ENCODE measurements at regions not wholly inside any gene's neighbourhood (a gene's known extent, or its start where the extent isn't known, plus 50 kb on each side); places are given as distances from the start of the nearest gene placed in this dataset.
"Not testable (repeated sequence)": the region's sequence is repeated elsewhere in the genome, so short reads cannot be mapped to it uniquely, and the experiment has no call there.

- no peak for DNase-seq (ENCODE audit: low spot score)
Observed at GRCh38 chr5:161034451-161034850, 182.4 kb upstream of the ATP10B start.

- DNase-seq (ENCODE audit: low spot score): no peak
Observed at GRCh38 chr5:161030229-161030628, 178.2 kb upstream of the ATP10B start.

GRCh38 chr5:161027763-161028162 is 175.8 kb upstream of the ATP10B start:
- no peak for DNase-seq (ENCODE audit: low spot score)

- DNase-seq (ENCODE audit: low spot score): no peak
Observed at GRCh38 chr5:161023551-161023950, 171.5 kb upstream of the ATP10B start.

GRCh38 chr5:161022151-161022550 is 170.1 kb upstream of the ATP10B start:
- no peak for DNase-seq (ENCODE audit: low spot score)

GRCh38 chr5:161009817-161010216 is 157.8 kb upstream of the ATP10B start:
- no peak for DNase-seq (ENCODE audit: low spot score)

GRCh38 chr5:161009194-161009593 is 157.2 kb upstream of the ATP10B start:
- DNase-seq (ENCODE audit: low spot score): no peak

- no peak for DNase-seq (ENCODE audit: low spot score)
Observed at GRCh38 chr5:161007879-161008278, 155.9 kb upstream of the ATP10B start.

GRCh38 chr5:161002571-161003074 is 150.6 kb upstream of the ATP10B start:
- no peak for DNase-seq (ENCODE audit: low spot score)

- no peak for DNase-seq (ENCODE audit: low spot score)
Observed at GRCh38 chr5:161001604-161002003, 149.6 kb upstream of the ATP10B start.

GRCh38 chr5:161001142-161001541 is 149.1 kb upstream of the ATP10B start:
- DNase-seq (ENCODE audit: low spot score): not testable (repeated sequence)

GRCh38 chr5:160991205-160991604 is 139.2 kb upstream of the ATP10B start:
- no peak for DNase-seq (ENCODE audit: low spot score)

- no peak for DNase-seq (ENCODE audit: low spot score)
Observed at GRCh38 chr5:160979385-160979784, 127.4 kb upstream of the ATP10B start.

GRCh38 chr5:160978944-160979343 is 126.9 kb upstream of the ATP10B start:
- no peak for DNase-seq (ENCODE audit: low spot score)

- DNase-seq (ENCODE audit: low spot score): no peak
Observed at GRCh38 chr5:160976181-160976580, 124.2 kb upstream of the ATP10B start.

- DNase-seq (ENCODE audit: low spot score): no peak
Observed at GRCh38 chr5:160970605-160971191, 118.7 kb upstream of the ATP10B start.

GRCh38 chr5:160969645-160970044 is 117.6 kb upstream of the ATP10B start:
- no peak for DNase-seq (ENCODE audit: low spot score)

GRCh38 chr5:160968480-160968879 is 116.5 kb upstream of the ATP10B start:
- DNase-seq (ENCODE audit: low spot score): no peak

GRCh38 chr5:160966921-160967320 is 114.9 kb upstream of the ATP10B start:
- DNase-seq (ENCODE audit: low spot score): no peak

- DNase-seq (ENCODE audit: low spot score): no peak
Observed at GRCh38 chr5:160961761-160962160, 109.8 kb upstream of the ATP10B start.

- DNase-seq (ENCODE audit: low spot score): no peak
Observed at GRCh38 chr5:160961038-160961437, 109.0 kb upstream of the ATP10B start.

GRCh38 chr5:160960592-160960991 is 108.6 kb upstream of the ATP10B start:
- no peak for DNase-seq (ENCODE audit: low spot score)

GRCh38 chr5:160959804-160960203 is 107.8 kb upstream of the ATP10B start:
- DNase-seq (ENCODE audit: low spot score): no peak

- no peak for DNase-seq (ENCODE audit: low spot score)
Observed at GRCh38 chr5:160957312-160957861, 105.4 kb upstream of the ATP10B start.

All from hepatic stellate cell (primary cell).